ENCODE measurements at regions not wholly inside any gene's neighbourhood (a gene's known extent, or its start where the extent isn't known, plus 50 kb on each side); places are given as distances from the start of the nearest gene placed in this dataset.
"Not testable (repeated sequence)": the region's sequence is repeated elsewhere in the genome, so short reads cannot be mapped to it uniquely, and the experiment has no call there.

GRCh38 chr15:96180087-96180748 lies 150.3 kb upstream of the NR2F2 start:
- no peak for DNase-seq

- no peak for DNase-seq
Measured at GRCh38 chr15:96181217-96181616, 149.3 kb upstream of the NR2F2 start.

DNA sequence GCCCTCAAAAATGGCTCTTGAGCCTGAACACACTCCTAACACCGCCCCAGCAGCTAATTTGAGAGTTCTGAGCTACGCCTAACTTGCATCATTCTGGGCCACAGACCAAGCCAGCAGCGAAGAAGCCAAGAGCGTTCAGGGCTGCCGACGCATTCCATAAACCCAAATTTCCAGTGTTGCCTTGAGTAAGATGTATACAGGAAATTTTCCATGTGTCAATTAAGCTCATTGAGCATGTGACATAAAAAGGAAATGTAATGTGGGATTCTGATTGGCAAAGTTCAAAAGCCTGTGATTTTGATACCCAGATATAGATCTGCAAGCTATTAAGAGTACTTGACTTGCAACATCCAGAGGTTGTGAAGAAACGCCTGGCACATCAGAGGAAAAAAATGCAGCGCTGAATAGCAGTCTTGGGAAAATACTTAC lies 148.6 kb upstream of the NR2F2 start:
- no peak for DNase-seq

DNA sequence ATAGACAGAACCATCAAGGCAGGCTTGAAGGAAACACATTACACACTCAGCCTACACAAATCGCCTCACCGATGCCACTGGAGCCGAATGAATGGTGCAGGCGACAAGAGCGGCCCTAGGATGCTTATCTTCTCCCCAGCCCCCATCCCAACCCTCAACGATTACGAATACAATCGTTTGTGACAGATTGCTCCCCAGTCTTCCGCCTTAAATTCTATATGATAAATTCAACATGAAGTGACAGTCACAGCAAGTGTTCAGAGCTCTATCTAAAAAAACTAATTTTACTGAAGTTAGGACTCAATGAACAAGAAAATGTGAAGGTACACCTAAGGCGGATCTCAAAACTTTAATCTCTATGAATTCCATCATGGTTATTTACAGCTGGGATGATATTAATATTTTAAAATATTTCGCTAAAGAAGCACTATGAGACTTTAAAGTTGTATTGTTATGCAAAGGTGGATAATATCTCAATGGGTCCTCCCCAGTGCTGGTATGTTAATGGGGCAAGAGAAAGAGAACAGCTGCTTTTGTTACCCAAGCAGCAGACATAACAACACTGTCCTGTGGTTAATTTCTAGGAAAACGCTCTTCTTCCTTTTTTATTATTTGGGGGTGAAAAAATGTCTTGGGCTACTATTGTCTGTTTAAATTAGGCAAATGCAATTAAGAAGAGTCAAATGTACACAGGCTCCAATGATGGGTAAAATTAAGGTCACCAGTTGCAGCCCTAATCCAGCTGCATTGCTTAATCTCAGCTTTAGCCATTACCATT lies 147.6 kb upstream of the NR2F2 start:
- no peak for DNase-seq

DNA sequence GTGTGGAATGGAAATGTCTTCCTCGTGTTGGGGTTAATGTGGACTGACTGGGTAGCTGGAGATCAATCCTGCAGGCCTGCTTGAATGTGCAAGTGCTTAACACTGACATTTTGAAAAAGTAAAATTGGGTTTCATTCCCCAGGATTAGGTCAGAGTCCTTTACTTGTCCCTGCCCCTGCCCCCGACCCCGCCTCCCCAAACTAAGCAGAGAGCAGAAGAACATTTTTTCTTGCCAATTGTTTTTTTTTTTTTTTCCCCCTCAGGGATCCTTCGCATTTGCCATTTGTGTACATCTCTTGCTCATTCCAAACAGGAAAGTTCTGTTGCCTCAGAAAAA lies 147.0 kb upstream of the NR2F2 start:
- DNase-seq, result no peak

DNA sequence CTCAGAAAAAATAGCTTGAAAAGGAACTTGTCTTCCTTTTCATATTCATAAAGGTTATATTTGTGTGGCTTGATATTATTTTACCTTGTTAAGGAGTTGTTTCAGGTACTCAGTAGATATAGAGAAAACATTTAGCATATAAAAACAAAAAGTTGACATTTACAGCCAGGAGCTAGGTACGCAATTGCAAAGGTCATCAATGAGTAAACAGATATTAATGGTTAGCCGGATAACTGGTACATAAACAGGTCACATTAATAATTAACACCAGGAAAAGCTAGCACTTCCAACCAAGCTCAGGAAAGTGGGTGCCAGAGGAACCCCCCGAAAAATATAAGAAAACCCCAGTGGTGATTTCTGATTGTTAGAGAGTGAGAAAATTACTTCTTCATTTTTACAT lies 146.6 kb upstream of the NR2F2 start:
- no peak for DNase-seq

GRCh38 chr15:96184297-96184696 lies 146.2 kb upstream of the NR2F2 start:
- DNase-seq, result no peak

DNA sequence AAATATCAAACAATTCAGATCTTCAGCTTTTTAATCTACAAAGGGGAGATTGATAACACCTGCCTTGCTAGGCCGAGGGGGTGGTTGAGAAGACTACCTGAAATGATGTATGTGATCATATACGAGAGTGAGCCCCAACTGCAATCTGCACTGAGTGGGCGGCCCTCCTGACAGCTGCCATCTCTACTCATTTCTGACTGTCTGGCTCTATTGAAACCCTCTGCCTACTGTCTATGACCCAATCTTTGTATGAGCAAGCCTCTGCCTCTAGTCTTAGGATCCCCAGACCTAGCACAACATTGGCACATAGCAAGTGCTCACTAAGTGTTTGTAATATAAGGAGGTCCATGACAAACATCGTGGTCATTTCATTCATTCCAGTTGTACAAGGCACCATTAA lies 144.4 kb upstream of the NR2F2 start:
- no peak for DNase-seq

DNA sequence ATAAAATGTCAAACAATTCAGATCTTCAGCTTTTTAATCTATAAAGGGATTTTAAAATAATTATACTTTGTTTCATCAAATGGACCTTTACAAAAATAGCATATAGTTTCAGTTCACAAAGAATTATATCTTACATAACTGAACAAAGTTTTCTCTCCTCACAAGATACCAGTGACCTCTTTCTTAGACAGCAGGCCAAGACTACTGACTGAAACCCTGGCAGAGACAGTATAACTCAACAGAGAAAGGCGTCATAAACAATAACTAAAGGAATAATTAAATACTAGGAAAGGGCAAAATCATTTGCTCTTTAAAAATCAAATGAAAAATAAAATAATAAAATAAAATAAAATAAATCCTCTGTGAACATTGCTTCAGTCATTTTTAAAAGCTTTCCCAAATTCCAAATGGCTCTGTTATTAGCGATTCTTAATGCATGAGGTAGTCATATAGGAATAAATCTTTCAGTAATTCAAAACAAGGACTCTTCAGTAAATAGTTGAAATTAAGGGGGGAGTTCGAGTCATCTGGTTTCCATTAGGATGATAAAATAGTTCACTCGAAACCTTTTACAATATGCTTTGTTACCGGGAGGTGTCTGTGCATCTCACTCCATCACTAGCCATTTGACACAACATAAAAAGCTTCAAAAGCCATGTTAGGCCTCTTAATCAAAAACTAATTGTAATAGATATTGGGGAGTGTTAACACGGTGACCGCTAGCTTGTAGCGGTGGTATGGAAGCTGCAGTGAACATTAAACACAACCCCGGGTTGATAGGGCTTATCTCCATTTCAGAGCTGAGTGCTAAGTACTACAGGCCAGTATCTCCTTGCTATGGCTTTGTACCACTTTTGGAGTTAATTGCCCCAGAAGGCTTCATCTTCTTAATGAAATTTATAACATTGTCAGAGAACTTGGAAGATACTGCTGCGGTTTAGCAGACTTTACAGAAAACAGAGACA lies 142.9 kb upstream of the NR2F2 start:
- no peak for DNase-seq

DNA sequence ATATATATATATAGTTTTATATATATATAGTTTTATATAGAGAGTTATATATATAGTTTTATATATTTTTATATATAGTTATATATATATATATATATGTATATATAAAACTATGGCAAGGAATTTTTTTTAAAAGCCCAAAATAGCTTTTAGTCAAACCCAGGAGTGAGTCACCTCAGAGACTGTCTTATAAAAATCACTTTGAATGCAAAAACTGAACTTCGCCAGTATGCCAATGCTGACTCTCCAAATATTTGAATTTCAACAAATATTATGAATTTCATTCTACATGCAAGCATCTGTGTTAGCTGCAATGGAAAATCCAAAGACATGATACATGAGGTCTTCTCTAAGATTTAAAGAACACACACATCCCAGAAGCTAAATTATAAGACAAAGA lies 132.8 kb upstream of the NR2F2 start:
- DNase-seq, result no peak

- no peak for DNase-seq
Measured at GRCh38 chr15:96199111-96199510, 131.4 kb upstream of the NR2F2 start.

GRCh38 chr15:96200357-96200967 lies 130.0 kb upstream of the NR2F2 start:
- no peak for DNase-seq

DNA sequence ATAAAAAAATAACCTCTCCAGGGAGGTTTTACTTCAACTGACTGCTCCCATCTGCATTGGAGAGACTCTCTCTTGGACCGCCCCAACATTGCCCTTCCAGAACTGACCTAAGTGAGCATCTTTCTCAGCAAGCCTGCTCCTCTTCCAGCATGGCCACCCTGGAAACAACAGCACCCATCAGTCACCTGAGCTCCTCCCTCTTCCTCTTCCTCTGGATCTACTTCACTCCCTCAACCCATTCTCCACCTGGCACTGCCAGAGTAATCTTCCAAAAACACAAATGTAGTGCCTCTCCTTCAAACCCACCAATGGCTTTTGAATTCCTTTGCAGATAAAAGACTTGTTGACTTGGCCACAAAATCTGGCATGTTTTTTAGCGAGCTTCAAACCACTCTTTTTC lies 128.8 kb upstream of the NR2F2 start:
- DNase-seq, result no peak

GRCh38 chr15:96205588-96205987 lies 124.9 kb upstream of the NR2F2 start:
- not testable (repeated sequence) for DNase-seq

DNA sequence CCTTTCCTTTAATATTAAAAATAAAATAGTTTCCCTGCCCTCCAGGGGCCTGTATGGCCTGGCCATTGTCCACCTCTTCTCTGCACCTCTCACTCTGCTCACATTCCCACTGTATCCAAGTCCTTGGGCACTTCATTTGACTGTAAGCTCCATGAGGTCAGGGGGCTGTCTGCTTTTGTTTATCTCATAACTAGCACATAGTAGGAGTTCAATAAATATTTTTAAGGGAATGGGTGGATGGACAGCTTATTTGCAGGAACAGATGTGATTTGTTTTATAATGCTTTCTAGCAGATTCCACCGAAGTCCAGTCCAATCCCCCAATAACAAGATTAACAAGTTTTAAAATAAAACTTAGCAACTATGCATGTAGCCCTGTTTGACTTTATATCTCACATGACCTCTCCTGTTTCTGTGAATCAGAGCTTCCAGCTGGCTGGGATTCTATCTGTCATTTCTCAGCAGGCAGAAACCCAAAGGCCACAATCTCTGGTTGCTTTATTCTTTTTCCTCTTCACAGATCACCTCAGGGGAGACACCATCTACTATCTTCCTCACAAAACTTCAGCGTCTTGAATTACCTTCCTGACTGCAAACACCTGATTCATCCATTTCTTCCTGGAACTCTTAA lies 123.0 kb upstream of the NR2F2 start:
- no peak for DNase-seq

DNA sequence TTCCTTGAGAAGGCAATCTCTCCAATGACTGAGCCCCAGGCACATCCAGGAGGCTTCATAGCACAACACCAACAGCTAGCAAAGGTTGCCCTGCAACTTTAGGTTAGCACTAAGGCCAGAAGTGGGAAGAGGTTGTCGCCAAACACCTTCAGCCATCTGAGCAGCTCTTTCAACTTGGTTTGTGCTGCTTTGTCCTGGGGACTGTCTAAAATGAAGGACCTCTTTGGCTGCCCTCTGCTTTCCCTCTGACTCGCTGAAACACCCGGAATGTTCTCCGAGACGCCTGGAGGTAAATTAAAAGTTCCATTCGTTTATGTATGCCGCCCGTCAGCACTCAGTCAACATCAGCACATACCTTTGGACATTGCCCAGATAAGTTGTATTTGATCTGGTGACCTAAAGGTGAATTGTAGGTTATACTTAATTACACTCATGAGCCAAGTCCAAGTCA lies 121.2 kb upstream of the NR2F2 start:
- DNase-seq, result no peak

GRCh38 chr15:96213045-96213444 lies 117.5 kb upstream of the NR2F2 start:
- no peak for DNase-seq

GRCh38 chr15:96213896-96214295 lies 116.6 kb upstream of the NR2F2 start:
- no peak for DNase-seq

- DNase-seq, result not testable (repeated sequence)
Measured at GRCh38 chr15:96216481-96216880, 114.0 kb upstream of the NR2F2 start.

DNA sequence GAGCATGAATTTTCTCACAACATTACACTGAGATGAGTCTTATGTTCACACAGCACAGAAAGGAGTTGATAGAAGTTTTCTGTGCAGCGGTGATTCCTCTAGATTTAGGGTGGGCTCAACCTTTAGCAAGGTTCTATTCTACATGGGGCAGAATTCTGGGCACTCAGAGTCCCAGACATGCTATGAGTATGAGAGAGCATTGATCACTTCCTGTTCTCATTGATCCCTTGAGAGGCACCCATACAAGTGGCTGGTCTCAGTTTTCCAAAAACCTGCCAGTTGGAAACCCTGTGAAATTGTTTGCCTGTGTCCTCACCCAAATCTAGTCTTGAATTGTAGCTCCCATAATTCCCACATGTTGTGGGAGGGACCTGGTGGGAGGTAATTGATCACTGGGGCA lies 112.5 kb upstream of the NR2F2 start:
- no peak for DNase-seq

- no peak for DNase-seq
Measured at GRCh38 chr15:96218623-96219455, 111.7 kb upstream of the NR2F2 start.

DNA sequence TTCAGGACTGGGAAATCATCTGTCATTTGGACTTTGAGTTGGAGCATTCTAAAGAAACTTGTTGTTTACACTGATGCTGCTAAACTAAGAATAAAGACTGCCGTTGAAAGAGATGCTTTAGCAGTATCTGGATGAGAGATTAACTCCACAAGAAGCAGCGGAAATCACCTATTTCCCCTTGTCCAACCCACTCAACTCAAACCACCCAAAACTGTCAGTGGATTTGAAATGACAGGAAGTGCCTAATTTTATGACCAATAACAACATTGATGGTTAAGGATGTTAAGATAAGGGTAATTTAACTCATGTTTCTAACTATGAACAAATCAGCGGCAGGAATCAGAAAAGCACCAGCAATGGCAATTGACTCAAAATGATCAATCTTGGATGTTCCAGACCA lies 110.8 kb upstream of the NR2F2 start:
- DNase-seq, result no peak

Measured in CD4-positive, alpha-beta T cell treated with Interleukin-12 subunit alpha and Interleukin-12 subunit beta, for 1 hour (primary cell).